ENCODE measurements at regions not wholly inside any gene's neighbourhood (a gene's known extent, or its start where the extent isn't known, plus 50 kb on each side); places are given as distances from the start of the nearest gene placed in this dataset.

DNA sequence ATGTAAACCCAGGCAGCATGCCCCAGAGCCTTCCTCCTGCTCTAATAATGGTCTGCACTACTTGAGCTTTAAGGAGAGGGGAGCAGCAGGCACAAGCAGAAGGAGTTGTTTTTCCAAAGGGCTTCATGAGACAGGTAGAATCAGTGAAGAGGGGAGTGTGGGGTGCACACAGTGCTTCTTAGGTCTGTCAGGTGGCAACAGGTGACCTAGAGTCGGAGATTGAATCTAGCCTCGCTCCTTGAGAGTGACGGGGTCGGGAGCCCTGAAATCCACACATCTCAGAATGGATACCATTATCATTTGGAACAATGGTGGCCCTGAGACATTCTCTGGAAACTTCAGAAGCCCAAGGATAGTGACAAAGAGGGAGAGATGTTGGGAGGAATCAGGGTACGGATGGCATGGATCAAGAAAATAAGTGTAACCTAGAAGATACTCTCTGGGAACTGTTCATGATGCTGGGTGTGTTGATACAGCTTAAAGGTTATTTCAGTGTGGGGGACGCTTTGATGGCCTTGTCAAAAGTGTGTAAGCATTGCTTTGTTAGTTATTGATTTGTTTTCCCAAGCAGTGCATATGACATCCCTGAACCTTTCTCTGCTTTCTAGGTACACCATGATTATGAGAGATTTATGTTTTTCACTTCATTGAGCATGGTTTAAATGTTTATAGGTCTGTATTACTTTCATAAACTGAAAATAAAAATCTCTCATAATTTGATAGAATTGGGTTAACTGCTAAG lies 77.8 kb upstream of the L3MBTL3 start:
- intact Hi-C loops (cut with DNase I): no loop called here
- no peak overlapping the region for H3K27ac ChIP-seq
- no peaks in the 10 kb centered on the region for H3K9me3 ChIP-seq
- no peaks in the 10 kb centered on the region for H3K27me3 ChIP-seq
- TF ChIP-seq, protein P1, sequence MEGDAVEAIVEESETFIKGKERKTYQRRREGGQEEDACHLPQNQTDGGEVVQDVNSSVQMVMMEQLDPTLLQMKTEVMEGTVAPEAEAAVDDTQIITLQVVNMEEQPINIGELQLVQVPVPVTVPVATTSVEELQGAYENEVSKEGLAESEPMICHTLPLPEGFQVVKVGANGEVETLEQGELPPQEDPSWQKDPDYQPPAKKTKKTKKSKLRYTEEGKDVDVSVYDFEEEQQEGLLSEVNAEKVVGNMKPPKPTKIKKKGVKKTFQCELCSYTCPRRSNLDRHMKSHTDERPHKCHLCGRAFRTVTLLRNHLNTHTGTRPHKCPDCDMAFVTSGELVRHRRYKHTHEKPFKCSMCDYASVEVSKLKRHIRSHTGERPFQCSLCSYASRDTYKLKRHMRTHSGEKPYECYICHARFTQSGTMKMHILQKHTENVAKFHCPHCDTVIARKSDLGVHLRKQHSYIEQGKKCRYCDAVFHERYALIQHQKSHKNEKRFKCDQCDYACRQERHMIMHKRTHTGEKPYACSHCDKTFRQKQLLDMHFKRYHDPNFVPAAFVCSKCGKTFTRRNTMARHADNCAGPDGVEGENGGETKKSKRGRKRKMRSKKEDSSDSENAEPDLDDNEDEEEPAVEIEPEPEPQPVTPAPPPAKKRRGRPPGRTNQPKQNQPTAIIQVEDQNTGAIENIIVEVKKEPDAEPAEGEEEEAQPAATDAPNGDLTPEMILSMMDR (IDR thresholded peaks at IDR 0.05): no peak
- no peaks in the 10 kb centered on the region for H3K4me1 ChIP-seq
- H3K4me3 ChIP-seq: no peak overlapping the region
- no peaks in the 10 kb centered on the region for H3K36me3 ChIP-seq
- no peak for DNase-seq (ENCODE audit: low spot score in 2 of 2)

DNA sequence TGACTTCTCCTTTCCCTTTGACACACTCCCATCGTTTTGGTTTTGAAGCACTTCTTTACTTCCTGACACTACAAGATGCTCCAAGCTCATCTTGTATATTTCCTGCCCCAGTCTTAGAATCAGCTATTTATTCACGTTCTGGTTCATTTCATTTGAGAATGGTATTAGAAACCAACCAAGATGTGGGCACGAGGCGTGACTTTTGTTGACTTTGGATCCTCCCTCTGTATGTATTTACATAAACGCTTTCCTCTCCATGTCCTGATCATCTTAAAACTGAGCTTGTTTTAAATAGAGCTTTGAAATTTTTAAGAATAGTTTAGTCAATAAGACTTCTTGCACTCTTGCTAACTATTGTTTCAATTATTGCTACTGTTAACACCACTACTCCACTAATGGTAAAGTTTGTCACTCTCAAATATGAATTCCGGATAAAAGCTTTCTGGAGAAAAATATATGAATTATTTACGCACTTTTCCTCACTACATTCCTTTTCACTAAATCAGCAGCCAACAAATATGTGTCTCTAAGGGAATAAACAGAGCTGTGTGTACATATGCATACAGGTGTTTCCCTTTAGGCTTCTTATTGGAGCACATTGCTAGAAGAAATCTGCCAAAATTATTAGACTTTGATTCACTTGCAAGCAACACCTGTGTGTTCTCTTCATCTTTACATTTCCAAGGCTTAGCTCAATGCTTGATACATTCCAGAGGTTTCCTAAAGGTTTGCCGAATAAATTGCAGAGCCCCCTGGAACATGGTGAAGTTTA lies 77.3 kb upstream of the TMEM244 start:
- Histone ChIP-seq H3K9me3 (no peaks in the 10 kb centered on the region), H3K4me1 (no peaks in the 10 kb centered on the region), H3K4me3 (no peak overlapping the region), H3K27me3 (no peaks in the 10 kb centered on the region), H3K27ac (no peak overlapping the region), H3K36me3 (no peaks in the 10 kb centered on the region)
- DNase-seq (ENCODE audit: low spot score in 2 of 2): no peak
- TF ChIP-seq, protein P1 (IDR thresholded peaks at IDR 0.05): no peak
- intact Hi-C loops (cut with DNase I): no loop called here

DNA sequence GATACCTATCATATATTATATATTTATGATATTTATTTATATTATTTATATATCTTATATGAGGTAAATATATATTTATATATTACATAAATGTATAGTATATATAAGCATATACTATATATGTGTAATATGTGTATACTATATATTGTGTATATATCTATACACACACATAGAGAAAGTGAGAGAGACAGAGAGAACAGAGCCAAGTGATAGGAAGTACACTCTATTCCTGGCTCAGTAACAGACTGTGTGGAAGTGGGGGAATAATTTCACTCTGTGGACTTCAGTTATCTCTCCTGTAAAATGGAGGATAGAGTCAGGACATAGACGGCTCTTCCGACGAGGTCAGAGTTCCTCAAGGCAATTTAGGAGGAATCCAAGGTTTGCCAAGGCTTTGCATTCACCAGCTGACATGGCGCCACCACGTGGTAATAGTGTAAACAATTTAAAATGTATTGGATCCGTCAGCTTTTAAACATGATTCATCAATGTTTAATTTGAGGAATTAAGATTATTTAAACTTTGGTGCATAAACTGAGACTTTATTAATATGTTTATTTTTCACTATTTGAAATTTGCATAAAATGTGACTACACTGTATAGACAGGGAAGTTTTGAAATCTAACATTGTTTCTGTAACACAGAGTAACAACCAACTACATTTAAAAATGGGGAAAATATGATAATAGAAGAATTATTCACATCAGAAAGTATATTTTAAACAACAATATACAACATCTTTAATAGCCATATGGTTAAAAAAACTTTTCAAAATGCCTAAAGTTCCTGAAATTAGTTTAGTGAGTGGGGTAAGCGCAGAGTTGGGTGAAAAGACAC lies 75.4 kb upstream of the TMEM244 start:
- no peaks in the 10 kb centered on the region for H3K4me1 ChIP-seq
- intact Hi-C loops (cut with DNase I): no loop called here
- H3K27ac ChIP-seq: no peak overlapping the region
- H3K9me3 ChIP-seq: no peaks in the 10 kb centered on the region
- H3K4me3 ChIP-seq: no peak overlapping the region
- no peak for DNase-seq (ENCODE audit: low spot score in 2 of 2)
- TF ChIP-seq, protein P1 (IDR thresholded peaks at IDR 0.05): peak in 1 of 3 experiments; percentile 37
- no peaks in the 10 kb centered on the region for H3K36me3 ChIP-seq
- no peaks in the 10 kb centered on the region for H3K27me3 ChIP-seq

DNA sequence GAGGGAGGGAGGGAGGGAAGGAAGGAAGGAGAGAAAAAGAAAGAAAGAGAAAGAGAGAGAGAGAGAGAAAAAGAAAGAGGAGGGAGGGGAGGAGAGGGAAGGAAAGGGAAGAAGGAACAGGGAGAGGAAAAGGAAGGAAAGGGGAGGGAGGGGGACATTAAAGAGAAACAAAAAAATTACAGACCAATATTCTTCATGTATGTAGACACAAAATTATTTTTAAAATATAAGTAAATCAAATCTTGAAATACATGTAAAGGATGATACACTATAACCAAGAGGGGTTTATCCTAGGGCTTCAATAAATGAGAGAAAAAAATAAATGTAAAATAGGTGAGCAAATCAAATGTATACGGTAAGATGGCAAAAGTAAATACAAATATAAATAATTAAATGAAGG lies 71.2 kb upstream of the TMEM244 start:
- H3K4me1 ChIP-seq: no peaks in the 10 kb centered on the region
- no peak overlapping the region for H3K4me3 ChIP-seq
- H3K36me3 ChIP-seq: no peaks in the 10 kb centered on the region
- no peaks in the 10 kb centered on the region for H3K27me3 ChIP-seq
- H3K27ac ChIP-seq: no peak overlapping the region
- intact Hi-C loops (cut with DNase I): no loop called here
- no peak for DNase-seq (ENCODE audit: low spot score in 2 of 2)
- TF ChIP-seq, protein P1 (IDR thresholded peaks at IDR 0.05): no peak
- no peaks in the 10 kb centered on the region for H3K9me3 ChIP-seq

DNA sequence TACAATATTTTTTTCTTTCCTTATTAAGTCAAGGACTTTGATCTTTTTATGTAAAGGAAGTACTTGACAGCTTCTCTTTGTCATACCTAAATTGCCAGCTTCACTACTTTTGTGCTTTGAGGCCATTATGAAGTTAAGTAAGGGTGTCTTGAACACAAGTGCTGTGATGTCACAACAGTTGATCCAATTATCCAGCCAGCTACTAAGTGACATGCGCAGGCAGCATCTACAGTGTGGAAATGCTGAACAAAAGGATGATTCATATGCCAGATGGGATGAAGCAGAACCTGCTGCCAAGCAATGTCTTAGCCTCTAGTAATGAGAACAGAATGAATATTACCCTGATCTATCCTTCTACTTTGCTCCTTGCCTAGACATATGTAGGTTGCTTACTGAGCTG lies 68.3 kb upstream of the TMEM244 start:
- Histone ChIP-seq H3K4me3 (no peak overlapping the region), H3K36me3 (no peaks in the 10 kb centered on the region), H3K9me3 (no peaks in the 10 kb centered on the region), H3K27ac (no peak overlapping the region), H3K27me3 (no peaks in the 10 kb centered on the region), H3K4me1 (no peaks in the 10 kb centered on the region)
- no peak for DNase-seq (ENCODE audit: low spot score in 2 of 2)
- TF ChIP-seq, protein P1 (IDR thresholded peaks at IDR 0.05): no peak
- intact Hi-C loops (cut with DNase I): no loop called here
